HPDE6-E6E7 (cell line): ENCODE measurements at regions not wholly inside any gene's neighbourhood (a gene's known extent, or its start where the extent isn't known, plus 50 kb on each side); places are given as distances from the start of the nearest gene placed in this dataset.
"Not testable (repeated sequence)": the region's sequence is repeated elsewhere in the genome, so short reads cannot be mapped to it uniquely, and the experiment has no call there.

Experiments
- DNase-seq: peaks from one replicate; pipeline ENCODE4 v3.0.0; 2011; ENCODE audit warnings: missing footprints; ENCODE audit errors: extremely low spot score

DNA sequence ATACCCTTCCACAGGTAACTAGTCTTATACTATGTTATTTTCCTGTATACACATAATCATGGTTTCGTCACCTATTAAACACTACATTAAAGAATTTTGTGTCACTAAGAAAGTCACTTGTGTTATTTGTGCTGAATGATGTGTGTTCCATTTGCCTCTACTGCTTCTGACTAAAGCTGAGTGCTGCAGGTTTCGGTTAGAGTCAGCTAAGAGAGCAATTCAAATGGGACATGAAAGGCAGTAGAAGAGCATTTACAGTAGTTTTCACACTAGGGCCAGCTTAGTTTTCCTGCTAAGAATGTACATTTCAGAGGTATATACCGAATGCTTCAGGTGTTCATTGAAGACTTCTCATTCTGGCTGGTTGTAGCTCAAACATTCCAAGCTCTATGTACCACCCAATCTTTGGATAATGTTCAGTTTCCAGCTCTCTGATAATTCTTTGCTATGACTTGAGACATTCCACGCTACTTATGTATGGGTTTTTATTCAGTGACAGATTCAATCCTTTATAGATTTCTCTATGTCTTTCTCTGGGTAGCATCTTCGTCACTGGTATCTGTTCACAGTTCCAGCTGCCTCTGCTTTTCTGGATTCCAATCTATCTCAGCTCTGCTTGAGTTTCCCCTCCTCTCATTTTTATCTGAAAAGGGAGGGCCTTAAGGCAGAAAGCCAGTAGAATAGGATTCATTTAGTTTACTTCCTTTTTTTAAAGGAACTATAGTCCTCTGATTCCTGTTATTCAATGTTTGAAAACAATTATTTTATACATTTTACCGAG is 164.4 kb downstream of the CXXC4 start:
- DNase-seq: no peak

DNA sequence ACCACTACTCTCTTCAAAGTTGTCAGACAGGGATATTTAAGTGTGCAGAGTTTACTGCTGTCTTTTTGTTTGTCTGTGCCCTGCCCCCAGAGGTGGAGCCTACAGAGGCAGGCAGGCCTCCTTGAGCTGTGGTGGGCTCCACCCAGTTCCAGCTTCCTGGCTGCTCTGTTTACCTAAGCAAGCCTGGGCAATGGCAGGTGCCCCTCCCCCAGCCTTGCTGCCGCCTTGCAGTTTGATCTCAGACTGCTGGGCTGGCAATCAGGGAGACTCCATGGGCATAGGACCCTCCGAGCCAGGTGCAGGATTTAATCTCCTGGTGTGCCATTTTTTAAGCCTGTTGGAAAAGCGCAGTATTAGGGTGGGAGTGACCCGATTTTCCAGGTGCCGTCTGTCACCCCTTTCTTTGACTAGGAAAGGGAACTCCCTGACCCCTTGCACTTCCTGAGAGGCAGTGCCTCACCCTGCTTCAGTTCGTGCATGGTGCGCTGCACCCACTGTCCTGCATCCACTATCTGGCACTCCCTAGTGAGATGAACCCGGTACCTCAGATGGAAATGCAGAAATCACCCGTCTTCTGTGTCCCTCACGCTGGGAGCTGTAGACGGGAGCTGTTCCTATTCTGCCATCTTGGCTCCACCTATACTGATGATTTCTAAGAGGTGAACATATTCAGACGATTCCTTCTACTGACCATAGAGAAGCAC is 167.6 kb downstream of the CXXC4 start:
- DNase-seq: not testable (repeated sequence)

DNA sequence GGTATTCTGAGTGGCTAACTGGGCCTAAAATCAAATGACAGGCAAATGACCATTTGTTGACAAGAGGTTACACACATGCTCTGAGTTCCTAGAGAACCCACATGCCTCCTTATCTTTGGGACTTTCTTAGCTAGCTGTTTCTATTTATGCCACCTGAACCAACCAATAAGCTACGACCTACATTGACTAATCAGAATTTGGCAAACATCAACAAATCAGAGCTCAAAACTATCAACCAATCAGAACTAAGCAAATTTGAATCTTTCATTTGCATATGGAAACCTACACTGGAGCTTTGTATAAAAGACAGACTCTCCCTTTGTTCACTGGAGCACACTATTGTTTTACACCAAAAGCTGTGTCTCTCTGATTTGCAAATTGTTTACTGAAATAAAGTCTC is 192.0 kb downstream of the CXXC4 start:
- no peak for DNase-seq

DNA sequence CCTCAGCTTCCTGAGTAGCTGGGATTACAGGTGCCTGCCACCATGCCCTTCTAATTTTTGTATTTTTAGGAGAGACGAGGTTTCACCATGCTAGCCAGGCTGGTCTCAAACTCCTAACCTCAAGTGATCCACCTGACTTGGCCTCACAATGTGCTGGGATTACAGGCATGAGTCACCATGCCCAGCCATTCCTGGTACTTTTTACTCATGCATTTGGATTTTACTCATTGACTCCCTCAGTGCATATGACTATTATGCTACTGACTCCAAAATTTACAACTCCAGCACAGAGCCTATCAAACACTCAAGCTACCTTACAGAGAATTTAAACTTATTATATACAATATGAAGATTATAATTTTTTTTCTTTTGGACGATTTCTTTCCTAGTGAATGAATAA is 199.9 kb downstream of the CXXC4 start:
- DNase-seq: no peak

DNA sequence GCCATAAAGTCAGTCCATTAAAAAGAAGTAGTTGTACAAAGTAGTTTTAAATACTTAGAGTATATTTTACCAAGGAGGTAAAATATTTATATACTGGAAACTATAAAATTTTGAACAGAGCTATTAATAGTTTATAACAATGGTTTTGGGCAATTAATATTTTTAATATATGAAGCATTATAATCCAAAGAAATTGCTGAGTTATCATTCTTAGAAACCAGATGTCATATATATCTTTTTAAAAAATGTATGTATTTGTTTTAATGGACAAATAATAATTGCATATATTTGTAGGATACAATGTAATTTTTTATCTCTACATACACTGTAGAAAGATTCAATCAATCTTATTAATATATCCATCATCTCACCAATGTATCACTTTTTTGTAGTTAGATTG is 207.8 kb downstream of the CXXC4 start:
- DNase-seq: no peak

DNA sequence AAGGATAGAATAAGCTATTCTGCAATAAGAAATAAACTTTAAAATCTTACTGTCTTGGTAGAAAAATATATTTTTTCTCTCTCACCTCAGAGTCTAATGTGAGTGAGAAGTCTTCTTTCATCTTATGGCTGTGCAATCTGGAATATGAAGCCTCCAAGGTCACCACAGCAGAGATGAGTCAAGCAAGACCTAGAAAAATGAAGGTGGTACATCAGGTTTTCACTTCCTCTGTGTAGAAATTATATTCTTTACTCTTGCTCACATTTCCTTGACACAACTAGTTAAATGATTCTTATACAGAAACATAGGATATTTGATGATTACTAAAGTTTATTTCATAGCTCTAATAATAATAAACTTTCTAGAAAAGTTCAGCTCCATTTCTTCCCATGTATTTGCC is 211.4 kb downstream of the CXXC4 start:
- DNase-seq: no peak

DNA sequence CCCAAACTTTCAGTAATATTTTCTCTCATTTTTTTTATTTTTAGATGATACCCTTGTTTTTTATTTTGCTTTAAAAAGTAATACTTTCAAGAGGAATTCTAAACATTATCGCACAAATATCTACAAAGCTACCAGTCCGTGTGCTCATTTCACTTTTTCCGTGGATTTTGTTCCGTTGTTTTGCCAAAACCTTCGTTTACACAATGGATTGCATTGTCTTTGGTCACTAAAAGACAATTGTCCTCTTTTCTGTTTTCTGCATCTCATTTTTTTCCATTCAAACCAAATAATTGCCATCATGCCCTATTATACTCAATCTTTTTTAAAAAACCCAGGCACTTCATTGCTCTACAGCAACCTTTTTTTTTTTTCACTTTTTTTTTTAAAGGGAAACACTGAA is 214.9 kb downstream of the CXXC4 start:
- DNase-seq: no peak

DNA sequence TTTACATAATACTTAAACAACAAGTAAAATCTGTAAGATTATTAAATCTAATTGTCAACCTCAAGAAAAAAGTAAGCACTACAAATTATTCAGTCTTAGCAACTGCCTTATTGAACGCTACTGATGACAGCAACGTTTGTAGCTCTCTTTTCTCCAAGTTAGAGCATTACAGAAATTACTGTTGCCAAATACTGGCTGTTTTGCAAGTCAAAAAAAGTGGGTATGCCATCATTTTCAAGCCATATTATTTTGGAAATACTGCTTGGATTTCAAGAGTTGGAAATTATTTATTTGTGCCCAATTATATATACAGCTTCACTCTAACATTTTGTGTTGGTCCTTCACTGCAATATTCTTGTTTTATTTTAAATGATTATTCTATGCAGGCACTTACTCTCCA is 221.7 kb downstream of the CXXC4 start:
- no peak for DNase-seq

DNA sequence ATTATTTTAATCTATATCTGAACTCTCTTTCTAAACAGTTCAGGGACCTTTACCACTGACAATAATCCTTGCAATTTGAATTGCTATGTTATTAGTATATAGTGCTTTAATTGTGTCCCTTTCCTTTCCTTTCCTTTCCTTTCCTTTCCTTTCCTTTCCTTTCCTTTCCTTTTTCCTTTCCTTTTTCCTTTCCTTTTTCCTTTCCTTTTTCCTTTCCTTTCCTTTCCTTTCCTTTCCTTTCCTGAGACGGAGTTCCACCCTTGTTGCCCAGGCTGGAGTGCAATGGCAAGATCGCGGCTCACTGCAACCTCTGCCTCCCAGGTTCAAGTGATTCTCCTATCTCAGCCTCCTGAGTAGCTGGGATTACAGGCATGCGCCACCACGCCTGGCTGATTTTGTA is 225.1 kb downstream of the CXXC4 start:
- DNase-seq: not testable (repeated sequence)

DNA sequence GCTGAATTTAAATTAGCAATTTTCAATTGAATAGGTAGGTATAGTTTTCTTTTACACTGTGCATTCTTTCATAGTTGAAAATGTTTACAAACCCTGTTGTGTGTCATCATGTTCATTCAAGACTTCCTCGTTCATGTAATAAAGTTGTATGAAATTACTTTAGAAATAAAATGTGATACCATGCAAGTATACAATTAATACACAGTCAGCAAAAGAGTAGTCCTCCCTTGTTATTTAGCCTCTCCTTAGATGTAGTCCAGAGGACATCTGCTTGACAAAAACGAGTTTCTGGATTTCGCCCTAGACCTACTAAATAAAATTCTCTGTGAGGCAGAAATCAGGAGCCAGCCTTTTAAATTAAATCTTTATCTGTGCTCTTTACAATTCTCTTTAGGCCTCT is 231.6 kb downstream of the CXXC4 start:
- no peak for DNase-seq

DNA sequence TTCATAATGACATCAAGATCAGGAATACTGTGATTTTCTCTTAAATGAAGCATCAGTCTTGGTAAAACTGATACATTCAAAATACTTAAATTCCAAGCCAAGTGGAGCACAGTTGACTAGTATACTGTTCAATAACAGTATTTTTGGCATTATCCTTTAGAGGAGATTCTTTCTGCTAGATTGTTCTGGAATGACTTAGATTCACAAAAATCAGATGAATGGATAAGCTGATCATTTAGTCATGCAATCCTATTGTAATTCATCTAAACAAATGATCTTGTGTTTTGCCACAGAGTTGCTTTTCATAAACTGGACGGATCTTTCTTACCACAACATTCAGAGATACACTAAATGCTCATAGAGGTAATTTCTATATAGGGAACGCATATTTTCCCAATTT is 232.0 kb downstream of the CXXC4 start:
- no peak for DNase-seq

DNA sequence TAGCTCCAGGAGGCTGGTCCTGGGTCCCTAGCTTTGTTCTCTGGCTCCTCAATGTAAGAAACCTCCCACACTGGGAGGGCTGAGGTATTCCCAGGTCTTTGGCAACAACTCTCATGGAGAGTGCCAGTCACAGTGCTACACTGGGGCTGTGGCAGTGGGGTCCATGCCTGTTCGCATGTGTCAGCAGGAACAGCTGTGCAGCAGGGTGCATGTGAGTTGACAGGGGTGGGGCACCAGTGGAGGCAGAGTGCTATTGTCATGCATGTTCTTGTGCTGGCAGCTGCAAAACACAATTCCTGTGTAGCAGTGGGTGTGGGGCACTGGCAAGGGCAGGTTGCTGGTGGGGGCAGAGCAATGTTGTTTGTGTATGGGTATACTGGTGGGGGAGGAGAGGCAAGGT is 246.0 kb downstream of the CXXC4 start:
- no peak for DNase-seq

DNA sequence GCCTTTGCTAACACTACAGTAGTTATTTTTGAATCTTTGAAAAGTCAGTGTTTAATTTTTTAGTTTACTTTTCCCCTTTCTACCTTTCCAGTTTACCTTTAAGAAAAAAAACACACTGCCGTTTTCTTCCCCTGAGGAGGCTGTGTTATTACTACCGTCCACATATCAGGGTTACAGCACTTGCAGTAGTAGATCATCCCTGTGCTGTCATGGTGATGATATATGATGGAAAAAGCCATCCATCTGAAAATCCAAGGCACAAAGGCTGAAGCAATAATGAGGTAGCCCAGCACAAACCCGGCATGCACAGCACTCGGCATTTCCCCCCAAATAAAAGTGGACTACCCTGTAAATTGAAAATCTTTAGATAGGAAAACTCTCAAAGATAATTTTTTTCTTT is 258.7 kb downstream of the CXXC4 start:
- DNase-seq: no peak

DNA sequence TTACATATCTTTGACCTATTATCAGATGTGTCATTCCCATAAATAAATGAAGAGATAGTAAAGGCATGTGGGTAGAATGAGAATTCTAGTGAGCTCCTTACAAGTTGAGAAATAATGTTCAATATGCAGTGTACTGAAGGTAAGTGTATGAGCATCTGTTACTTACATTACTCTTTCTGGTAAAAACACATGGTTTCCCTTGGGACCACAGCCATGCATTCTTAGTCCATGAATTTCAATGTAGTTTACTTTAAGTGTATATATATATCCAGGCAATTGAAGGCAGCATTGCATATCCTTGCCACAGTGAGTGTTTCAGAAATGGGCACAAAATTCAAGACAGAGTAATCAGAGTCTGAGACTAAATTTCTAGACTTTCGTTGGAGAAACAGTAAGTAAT is 277.2 kb downstream of the CXXC4 start:
- no peak for DNase-seq

DNA sequence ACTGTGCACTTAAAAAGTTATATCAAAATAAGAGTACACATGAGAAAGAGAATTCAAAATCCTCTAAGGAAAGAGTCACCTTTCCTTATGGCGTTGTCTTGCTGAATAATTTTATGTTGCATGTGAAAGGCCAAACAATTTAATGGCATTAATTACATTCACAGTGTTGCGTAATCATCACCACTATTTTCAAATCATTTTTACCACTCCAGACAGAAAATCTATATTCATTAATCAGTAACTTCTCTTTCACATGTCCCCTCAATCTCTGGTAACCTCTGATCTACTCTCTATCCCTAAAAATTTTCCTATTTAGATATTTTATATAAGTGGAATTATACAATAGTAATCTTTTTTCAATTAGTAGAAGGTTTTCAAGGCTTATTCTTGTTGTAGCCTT is 283.0 kb downstream of the CXXC4 start:
- DNase-seq: no peak

DNA sequence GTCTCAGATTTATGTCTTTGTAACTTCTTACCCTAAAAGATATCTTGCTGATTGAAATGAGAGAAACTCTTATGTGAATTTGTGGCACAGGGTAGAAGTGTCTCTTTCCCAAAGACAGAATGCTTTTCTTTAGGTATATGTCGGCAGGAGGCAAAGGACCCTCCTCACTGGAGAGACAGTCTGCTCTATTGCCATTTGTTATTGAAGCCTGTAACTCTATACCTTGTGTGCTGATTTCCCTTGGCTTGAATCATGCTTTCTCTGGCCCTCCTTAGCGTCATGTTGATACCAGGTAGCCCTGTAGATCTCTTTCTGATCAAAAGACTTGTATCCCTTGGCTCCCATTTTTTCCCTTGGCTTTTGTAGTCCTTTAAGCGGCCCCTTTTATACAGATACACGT is 284.3 kb downstream of the CXXC4 start:
- no peak for DNase-seq

DNA sequence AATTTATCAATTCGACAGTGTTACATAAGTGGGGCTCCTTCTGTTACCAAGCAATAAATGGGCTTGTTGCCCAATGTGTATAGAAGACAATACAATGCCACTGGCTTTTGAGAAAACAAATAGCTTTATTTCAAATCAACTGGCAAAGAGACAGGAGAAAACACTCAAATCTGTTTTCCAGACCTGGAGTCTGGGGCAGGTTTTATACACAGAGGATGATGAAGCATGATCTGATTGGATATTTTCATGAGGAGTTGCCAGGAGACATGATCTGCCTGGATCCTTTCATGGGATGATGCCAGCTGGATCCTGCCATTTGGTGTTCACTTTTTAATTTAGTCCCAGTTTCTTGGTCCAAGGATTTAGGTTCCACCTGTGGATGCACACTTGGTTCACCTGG is 287.9 kb downstream of the CXXC4 start:
- no peak for DNase-seq

DNA sequence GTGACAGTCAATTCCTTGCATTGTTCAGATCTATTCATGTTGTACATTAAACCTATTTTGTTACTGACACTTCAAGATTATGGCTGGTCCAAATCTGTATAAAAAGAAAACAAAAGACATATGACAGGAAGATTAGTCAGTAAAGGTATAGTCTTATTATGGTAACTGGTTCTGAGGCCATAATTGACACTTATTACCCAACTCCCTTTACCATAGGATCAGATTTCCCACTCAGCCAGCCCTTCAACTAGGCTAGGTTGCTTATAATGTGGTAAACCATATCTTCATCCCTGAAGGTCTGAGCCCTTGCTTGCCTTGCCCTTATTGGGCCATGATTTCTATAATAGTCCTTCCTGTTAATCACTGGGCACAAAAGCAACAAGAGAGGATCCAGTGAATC is 289.6 kb downstream of the CXXC4 start:
- peak; percentile 3 for DNase-seq

DNA sequence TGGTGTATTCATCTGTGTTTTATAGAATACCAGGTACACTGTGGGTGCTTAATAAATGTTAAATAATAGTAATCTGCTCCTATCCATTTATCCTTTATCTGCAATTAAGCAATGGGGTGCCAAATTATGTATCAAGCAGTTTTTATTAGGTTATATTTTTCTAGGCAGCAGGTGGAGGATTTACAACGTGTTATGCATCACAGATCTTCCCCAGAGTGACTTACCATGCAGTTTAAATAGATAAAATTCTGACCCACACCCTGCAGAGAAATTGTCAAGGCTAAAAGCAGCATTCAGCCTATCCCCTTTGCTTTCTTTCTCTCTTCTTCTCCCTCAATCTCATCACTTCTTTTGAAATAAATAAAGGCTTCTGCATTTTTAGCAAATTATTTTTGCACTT is 306.4 kb downstream of the CXXC4 start:
- no peak for DNase-seq

DNA sequence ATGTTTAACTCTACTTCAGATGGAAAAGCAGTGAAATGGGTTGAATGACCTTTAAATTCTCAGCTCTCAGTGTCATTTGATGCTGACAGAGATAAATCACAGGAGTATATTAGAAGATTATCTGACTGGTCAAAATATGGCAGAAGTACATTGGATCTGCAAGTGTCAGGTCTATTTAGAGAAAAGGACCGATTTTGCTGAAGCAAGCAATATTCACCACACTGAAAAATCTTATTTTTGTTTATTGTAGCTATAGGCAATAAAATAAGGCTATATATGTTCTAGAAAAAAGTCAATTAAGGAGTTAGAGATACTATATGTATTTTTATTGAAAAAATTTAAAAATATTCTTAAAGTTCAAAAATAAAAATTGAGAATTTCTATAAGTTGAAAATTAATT is 325.3 kb downstream of the CXXC4 start:
- DNase-seq: no peak

DNA sequence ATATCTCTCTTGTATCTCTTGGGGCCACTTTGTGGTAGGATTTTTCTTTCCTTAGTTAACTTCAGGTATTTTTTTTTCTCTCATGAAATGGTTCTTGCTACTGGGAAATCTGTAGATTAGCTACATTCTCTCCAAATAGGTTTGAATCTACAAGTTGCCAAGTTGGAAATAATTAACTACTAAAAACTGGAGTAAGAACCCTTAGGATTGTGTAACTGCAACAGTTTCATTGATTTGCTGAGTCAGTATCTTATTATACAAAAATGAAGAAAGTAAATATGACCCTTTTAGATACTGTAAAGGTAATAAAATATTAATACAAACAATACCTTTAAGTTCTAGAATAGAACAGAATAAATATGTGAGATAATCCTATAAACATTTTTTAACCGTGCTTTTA is 327.9 kb downstream of the CXXC4 start:
- no peak for DNase-seq

DNA sequence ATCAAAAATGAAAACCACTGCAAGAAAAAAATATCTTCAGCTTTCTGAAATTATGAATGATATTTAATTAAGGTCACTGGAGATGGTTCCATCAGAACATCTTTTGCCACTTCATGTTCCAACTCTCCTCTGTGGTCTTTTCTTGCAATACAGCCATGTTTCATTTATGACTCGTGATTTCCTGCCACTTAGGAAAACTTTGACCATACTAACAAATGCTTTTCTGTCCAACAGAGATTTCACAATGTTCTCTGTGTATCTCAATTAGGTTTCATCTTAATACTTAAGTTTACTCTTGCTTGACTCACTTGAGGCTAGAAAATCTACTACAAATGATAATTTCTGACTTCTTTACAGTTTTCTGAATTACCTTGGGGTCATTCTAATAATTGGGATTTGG is 330.9 kb downstream of the CXXC4 start:
- no peak for DNase-seq

DNA sequence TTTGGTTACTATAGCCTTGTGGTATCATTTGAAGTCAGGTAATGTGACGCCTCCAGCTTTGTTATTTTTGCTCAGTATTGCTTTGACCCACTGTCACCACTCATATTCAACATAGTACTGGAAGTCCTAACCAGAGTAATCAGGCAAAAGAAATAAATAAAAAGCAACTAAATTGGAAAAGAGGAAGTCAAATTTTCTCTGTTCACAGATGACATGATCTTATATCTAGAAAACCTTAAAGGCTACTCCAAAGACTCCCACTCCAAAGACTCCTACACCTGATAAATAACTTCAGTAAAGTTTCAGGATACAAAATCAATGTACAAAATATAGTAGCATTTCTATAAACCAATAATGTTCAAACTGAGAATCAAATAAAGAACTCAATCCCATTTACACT is 348.6 kb downstream of the CXXC4 start:
- no peak for DNase-seq

DNA sequence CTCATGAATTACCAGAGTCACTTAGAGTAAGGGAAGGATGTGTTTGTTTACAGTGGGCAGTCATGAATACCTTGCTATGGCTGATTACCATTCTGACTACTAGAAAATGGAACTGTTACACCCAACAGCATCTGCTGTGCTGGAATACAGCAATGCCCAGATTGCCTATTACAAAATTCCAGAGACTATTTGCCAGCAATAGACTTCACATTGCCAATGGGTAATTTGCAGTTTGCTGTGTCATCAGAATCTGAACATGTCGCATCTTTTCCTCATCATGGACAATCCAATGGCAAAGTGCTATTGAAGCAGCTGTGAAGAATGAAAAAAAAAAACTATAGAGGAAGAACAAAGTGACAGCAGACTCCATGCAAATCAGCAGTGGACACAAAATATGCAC is 356.6 kb downstream of the CXXC4 start:
- no peak for DNase-seq
